Thymus (tissue), 11 donors: ENCODE measurements at regions not wholly inside any gene's neighbourhood (a gene's known extent, or its start where the extent isn't known, plus 50 kb on each side); places are given as distances from the start of the nearest gene placed in this dataset.

Source experiments
- DNase-seq, 9 donors: peaks; one replicate each; pipeline ENCODE4 v3.0.0-alpha.2; 2013; ENCODE audit warnings: low spot score in 9 of 9, low read depth in 6 of 9, missing footprints in 1 of 9
- H3K27ac ChIP-seq, 2 donors: one replicate each; pipeline ENCODE4 v1.5.1; 2013; ENCODE audit warnings: control low read depth in 1 of 2, low read depth in 1 of 2, low read length in 1 of 2, mild to moderate bottlenecking in 1 of 2, moderate library complexity in 1 of 2
- H3K27me3 ChIP-seq, 2 donors: one replicate each; pipeline ENCODE4 v1.5.1; 2013; ENCODE audit warnings: low read length in 1 of 2; ENCODE audit not compliant: control insufficient read depth in 2 of 2, insufficient read depth in 1 of 2
- H3K36me3 ChIP-seq, 2 donors: one replicate each; pipeline ENCODE4 v1.5.1; 2013; ENCODE audit warnings: low read length in 1 of 2, mild to moderate bottlenecking in 1 of 2, moderate library complexity in 1 of 2; ENCODE audit not compliant: control insufficient read depth in 2 of 2, insufficient read depth in 2 of 2
- H3K4me1 ChIP-seq, 2 donors: one replicate each; pipeline ENCODE4 v1.5.1; 2013; ENCODE audit warnings: low read length in 2 of 2; ENCODE audit not compliant: control insufficient read depth in 2 of 2, insufficient read depth in 2 of 2
- H3K4me3 ChIP-seq, 2 donors: one replicate each; pipeline ENCODE4 v1.5.1; 2013; ENCODE audit warnings: low read length in 2 of 2, control low read depth in 1 of 2, mild to moderate bottlenecking in 1 of 2
- H3K9me3 ChIP-seq, 2 donors: one replicate each; pipeline ENCODE4 v1.5.1; 2013; ENCODE audit warnings: low read length in 1 of 2, mild to moderate bottlenecking in 1 of 2; ENCODE audit not compliant: control insufficient read depth in 2 of 2, insufficient read depth in 1 of 2
- WGBS: extraction: QIAGEN DNeasy Blood & Tissue Kit; methylation state at CpG from one replicate; pipeline ENCODE4 v1.1.7; 2013; 5-methylcytosine and 5-hydroxymethylcytosine counted together
- donor health status: healthy.

DNA sequence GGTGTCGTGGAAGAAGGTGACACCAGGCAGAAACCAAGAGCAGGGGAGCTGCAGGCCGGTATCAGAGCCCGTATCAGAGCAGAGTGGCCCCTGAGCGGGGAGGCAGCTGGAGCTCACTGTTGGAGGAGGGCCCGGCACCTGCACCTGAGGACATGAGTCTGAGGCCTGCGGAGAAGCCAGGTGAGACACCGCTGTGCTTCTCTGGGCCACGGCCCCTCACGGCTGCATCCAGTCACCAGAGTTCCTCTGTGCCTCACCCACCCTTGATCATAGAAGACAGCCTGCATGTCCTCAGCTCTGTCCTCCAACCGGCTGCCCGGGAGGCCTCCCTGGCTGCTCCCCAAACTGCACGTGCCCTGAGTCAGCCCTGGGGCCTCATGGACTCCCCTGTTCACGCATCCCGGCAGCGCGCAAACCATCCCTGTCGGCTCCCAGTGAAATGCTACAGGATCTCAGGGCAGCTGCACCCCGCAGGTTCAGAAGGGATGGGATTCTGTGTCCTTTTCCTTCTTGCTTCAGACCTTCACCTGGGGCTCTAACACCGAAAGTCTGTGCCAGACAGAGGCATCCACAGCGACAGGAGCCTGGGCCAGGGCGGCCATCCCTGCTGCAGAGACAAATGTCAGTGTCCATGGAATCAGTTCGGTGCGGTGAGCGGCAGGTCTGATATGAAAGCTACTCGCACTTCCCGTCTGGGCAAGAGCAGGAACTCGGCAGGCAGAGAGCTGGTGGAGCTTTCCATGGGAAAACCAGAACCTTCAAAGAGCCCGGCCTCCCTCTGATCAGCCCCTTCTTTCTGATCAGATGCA lies 111.9 kb upstream of the FAM20C start:
- Histone ChIP-seq H3K4me1 (no peaks in the 10 kb centered on the region), H3K9me3 (no peaks in the 10 kb centered on the region), H3K36me3 (no peaks in the 10 kb centered on the region), H3K4me3 (no peak overlapping the region), H3K27me3 (no peaks in the 10 kb centered on the region), H3K27ac (no peak overlapping the region)
- DNase-seq: no peak
- 96% methylated on average over 28 of the region's 28 CpGs for WGBS

DNA sequence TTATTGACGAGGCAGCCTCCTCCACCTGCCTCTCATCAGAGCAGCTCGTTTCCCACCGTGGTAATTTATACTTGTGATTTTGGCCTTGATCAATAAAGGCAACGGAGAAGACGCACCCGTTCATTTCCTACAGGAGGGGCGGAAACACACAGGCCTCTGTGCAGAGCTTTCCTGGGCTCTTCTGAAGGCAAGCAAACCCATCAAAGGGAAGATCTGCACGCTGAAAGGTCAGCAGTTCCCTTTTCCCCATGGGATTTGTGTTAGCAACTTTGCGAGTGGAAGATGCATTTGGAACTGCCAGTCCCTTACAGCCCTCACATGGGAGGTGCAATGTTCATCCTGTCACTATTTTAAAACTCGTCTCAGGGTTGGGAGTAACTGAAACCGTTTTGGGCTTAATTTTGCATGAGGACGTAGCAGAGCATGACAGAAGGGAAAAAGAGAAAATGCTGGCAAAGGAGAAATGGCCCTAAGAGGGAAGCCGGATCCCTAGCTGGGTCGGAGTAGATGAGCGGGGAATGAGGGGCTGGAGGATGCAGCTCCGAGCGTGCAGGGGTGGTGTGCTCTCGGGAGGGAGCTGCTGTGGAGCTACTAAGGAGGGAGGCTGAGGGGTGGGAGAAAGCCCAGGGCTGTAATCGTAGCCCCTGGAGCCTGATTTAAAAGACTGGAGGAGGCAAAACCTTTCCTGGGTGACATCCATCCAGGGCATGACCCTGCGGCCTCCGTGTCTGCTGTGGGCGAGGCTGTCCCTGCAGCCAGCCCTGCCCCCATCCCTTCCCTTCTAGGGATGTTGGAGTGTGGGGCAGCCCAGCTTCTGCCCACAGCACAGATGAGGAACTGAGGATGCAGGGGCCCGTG lies 111.1 kb upstream of the FAM20C start:
- H3K4me1 ChIP-seq: no peaks in the 10 kb centered on the region
- no peaks in the 10 kb centered on the region for H3K9me3 ChIP-seq
- H3K27me3 ChIP-seq: no peaks in the 10 kb centered on the region
- no peak overlapping the region for H3K4me3 ChIP-seq
- no peaks in the 10 kb centered on the region for H3K36me3 ChIP-seq
- no peak overlapping the region for H3K27ac ChIP-seq
- DNase-seq: no peak
- 86% methylated on average over 23 of the region's 23 CpGs for WGBS

DNA sequence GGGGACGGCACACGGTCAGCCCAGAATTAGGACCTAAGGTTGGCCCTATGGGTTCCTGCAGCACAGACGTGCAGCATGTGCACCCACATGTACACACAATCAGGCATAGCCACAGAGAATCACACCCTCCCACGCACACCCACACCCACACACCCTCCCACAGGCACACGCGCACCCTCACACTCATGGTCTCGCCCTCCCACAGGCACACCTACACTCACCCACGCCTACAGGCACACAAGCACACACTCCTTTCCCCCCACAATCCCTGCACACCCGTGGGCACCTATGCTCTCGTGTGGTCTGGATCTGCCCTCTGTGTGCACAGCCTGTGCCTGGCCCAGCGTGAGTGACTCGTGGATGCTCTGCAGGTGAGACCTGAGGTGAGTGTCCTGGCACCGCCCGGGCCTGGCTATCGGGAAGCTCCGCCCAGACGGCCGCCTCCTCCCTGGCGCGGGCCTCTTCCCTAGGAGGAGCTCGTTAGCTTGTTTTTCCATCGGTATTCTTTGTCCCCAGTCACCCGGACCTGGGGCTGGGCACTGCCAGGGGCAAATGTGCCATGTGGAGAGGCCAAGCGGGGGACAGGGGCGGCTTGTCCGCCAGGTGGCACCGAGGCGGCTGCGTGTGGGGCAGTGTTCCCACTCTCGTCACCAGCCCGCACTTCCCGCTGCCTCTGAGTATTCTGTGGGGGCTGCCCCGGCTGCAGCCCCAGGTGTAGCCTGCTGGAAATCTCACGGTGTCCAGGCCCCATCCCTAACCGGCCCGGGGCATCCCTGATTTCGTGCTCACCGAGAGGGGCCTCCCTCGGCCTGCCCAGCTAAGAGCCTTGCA lies 110.2 kb upstream of the FAM20C start:
- DNase-seq: no peak
- 82% methylated on average over 39 of the region's 39 CpGs for WGBS
- no peaks in the 10 kb centered on the region for H3K4me1 ChIP-seq
- no peaks in the 10 kb centered on the region for H3K9me3 ChIP-seq
- no peaks in the 10 kb centered on the region for H3K27me3 ChIP-seq
- no peaks in the 10 kb centered on the region for H3K36me3 ChIP-seq
- no peak overlapping the region for H3K4me3 ChIP-seq
- no peak overlapping the region for H3K27ac ChIP-seq

DNA sequence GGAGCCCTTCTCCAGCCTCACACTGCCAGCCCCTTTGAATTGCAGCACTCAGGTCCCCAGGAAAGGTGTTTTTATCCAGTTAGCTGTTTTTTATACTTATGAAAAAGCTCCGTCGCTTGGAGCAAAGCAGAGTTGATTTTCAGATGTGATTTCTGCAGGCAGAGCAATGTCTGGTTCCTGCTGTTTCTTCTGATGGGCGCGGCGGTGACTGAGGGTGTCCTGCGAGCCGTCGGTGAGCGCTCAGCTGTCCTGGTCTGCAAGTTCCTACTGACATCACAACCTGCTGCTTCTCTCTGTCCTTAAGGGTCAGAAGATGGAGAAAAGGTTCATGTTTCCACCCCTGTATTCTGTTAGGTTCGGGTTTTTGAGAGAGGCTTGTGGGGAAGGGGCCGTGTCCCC lies 109.6 kb upstream of the FAM20C start:
- H3K36me3 ChIP-seq: no peaks in the 10 kb centered on the region
- 90% methylated on average over 11 of the region's 11 CpGs for WGBS
- no peak for DNase-seq
- no peak overlapping the region for H3K27ac ChIP-seq
- no peaks in the 10 kb centered on the region for H3K9me3 ChIP-seq
- no peaks in the 10 kb centered on the region for H3K27me3 ChIP-seq
- H3K4me1 ChIP-seq: no peaks in the 10 kb centered on the region
- no peak overlapping the region for H3K4me3 ChIP-seq

DNA sequence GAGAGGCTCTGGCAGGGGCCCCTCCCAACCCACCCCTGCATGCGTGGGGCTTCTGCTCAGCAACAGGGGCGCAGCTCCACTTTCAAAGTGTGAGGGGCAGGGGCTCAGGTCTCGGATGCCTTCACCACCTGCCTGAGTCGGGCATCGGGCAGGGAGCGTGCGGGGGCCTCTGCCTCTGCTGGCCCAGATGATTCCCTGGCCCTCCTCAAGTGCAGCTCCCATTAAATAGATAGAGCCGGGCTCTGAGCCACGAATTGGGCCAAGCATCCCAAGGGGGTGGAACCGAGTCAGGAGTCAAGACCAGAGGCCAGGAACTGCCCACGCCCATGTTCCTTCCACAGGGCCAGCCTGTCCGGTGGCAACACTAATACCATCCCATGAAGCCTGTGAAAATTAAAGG lies 108.9 kb upstream of the FAM20C start:
- H3K4me3 ChIP-seq: no peak overlapping the region
- 96% methylated on average over 12 of the region's 12 CpGs for WGBS
- no peaks in the 10 kb centered on the region for H3K9me3 ChIP-seq
- no peak overlapping the region for H3K27ac ChIP-seq
- H3K27me3 ChIP-seq: no peaks in the 10 kb centered on the region
- H3K36me3 ChIP-seq: no peaks in the 10 kb centered on the region
- DNase-seq: no peak
- no peaks in the 10 kb centered on the region for H3K4me1 ChIP-seq

DNA sequence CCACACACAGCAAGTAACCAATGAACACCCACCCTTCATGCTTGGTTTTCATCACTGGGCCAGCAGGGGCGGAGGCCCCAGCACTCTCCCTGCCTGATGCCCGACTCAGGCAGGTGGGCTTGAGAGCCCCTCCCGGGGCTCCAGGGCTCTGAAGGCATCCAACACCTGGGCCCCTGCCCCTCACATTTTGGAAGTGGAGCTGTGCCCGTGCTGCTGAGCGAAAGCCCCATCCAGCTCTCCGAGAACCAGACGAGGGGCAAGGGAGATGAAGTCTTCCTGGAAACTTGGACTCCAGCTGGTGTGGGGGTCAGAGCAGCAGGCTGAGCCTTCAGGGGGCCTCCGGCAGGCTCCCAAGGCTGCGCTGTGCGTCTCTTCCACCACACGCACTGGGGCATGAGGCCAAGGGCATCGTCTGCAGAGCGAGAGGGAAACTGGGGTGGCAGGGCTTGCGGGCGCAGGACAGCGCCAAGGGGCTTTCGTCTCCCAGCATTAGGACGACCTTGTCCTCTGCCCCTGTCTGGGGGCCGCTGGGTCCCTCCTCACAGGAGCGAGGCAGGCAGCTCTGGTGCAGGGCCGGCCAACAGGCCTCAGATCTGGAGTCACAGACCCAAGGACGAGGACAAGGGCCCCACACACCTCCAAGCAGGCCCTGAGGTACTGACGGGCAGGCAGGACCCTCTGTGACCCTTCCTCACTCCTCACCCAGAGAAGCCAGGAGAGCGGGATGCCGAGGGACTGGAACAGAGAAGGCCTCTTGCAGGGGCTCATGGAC lies 108.3 kb upstream of the FAM20C start:
- no peaks in the 10 kb centered on the region for H3K9me3 ChIP-seq
- no peak overlapping the region for H3K4me3 ChIP-seq
- no peaks in the 10 kb centered on the region for H3K36me3 ChIP-seq
- no peak for DNase-seq
- no peaks in the 10 kb centered on the region for H3K27me3 ChIP-seq
- WGBS: 94% methylated on average over 25 of the region's 25 CpGs
- no peak overlapping the region for H3K27ac ChIP-seq
- no peaks in the 10 kb centered on the region for H3K4me1 ChIP-seq

DNA sequence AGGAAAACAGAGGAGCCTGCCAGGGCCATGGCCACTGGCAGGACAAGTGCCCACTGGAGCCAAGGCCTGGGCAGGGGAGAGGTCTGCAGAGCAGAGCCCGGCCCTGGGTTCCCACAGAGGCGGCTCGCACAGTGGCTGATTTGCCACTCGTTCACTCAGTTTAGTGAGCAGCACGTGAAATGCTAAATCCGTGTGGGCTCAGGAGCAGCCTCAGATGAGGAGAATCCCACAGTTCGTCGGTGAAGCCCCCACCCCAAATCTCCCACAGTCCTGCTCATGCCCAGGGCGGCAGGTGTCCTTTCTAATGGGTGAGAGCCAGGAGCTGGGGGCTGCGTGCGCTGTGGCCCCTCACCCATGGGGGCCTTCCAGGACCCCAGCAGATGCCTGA lies 107.7 kb upstream of the FAM20C start:
- Histone ChIP-seq H3K4me3 (no peak overlapping the region), H3K9me3 (no peaks in the 10 kb centered on the region), H3K27me3 (no peaks in the 10 kb centered on the region), H3K27ac (no peak overlapping the region), H3K36me3 (no peaks in the 10 kb centered on the region), H3K4me1 (no peaks in the 10 kb centered on the region)
- no peak for DNase-seq
- 97% methylated on average over 11 of the region's 11 CpGs for WGBS

DNA sequence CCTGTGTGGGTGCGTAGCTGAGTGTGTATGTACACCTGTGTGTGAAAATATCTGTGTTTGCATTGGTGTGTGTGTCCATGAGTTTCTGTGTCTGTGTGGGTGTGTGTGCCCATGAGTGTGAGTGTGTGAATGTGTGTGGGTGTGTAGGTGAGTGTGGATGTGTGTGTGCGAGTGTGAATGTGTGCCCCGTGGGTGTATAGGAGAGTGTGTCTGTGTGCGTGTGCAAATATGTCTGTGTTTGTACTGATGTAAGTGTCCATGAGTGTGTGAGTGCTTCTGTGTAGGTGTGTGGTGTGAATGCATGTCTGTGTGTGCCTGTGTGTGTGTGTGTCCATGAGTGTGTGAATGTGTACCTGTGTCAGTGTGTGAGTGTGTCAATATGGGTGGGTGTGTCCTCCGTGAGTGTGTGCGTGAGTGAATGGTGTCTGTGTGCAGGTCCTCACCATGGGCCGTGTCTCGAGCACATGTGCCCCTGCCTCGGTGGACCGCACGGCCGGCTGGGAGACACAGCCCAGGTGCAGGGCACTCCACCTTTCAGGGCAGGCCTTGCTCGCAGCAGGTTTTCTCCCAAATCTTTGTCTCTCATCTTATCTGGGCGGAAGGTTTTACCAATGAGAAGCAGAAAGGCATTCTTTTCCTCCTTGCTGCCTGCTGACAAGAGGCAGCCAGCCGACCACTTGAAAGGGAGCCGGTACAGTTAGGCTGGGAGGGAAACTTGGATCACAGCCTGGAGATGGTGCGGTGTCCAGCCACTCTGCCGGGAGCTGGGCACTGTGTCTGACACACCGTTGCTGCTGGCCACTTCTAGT lies 107.1 kb upstream of the FAM20C start:
- H3K4me1 ChIP-seq: no peaks in the 10 kb centered on the region
- no peaks in the 10 kb centered on the region for H3K9me3 ChIP-seq
- no peak overlapping the region for H3K4me3 ChIP-seq
- no peaks in the 10 kb centered on the region for H3K27me3 ChIP-seq
- no peak overlapping the region for H3K27ac ChIP-seq
- WGBS: 94% methylated on average over 19 of the region's 19 CpGs
- H3K36me3 ChIP-seq: no peaks in the 10 kb centered on the region
- no peak for DNase-seq
